GM12891 (cell line): ENCODE measurements at regions not wholly inside any gene's neighbourhood (a gene's known extent, or its start where the extent isn't known, plus 50 kb on each side); places are given as distances from the start of the nearest gene placed in this dataset.

ENCODE experiments used
- POLR2A ChIP-seq: IDR thresholded peaks from 2 replicates; pipeline ENCODE4 v1.6.1; 2011; ENCODE audit warnings: low read depth, low read length, control low read depth
- POU2F2 ChIP-seq: IDR thresholded peaks from 2 replicates; pipeline ENCODE4 v1.6.1; 2011; ENCODE audit warnings: low read depth, mild to moderate bottlenecking, control low read depth, low read length, moderate library complexity

DNA sequence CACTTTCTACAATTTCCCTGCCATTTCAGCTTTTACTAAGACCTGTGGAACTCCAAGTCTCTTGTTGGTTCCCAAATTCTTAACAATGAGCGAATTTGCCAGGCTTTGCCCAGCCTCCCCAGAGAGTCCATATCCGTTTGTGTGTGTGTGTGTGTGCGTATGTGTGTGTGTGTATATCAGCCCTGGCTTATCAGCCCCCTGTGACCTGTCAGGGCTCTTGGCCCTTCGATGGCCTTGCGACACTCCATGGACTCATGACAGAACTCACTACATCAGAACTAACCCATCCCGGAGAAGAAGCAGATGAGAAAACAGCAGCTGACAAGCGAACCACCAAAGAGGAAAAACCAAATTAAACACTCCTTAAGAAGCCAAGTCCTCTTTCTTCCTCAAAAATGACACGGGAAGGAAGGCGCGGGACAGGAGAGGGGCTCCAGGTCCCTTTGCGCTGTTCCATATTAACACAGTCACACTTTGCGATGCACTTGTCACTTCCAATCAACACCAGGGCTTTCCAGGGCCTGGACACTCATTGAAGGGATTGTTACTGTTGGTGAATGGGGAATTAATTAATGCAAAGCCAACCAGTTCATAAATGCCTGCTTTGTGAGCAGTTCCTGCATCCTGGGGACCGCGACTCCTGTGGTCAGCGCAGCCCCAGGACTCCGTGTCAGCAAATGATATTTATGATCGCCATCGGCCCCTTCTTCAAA, 524.0 kb downstream of the CD83 start:
- TF ChIP-seq POU2F2 (no peak), POLR2A (no peak)
